Adrenal gland (tissue), 5 donors: ENCODE measurements at regions not wholly inside any gene's neighbourhood (a gene's known extent, or its start where the extent isn't known, plus 50 kb on each side); places are given as distances from the start of the nearest gene placed in this dataset.

Experiments used
- CTCF ChIP-seq, 6 experiments: fragments of 450-650 bp in 4 of 6; fragments of 200-600 bp in 2 of 6; sonication (generic) in 1 of 6; IDR thresholded peaks; 1 replicate in 5 of 6; 2 replicates in 1 of 6; pipeline versions ENCODE4 v1.5.1 to v1.8.0; 2016 to 2021; ENCODE audit warnings: antibody characterized with exemption in 6 of 6, mild to moderate bottlenecking in 2 of 6, moderate library complexity in 1 of 6
- POLR2A ChIP-seq, 2 donors: fragments of 450-650 bp; IDR thresholded peaks; one replicate each; pipeline ENCODE4 v1.6.1; 2017; ENCODE audit warnings: antibody characterized with exemption in 2 of 2, mild to moderate bottlenecking in 2 of 2, moderate library complexity in 1 of 2
- donor health status: DM: no; HTN: no; CAD: no.

GRCh38 chr2:122063716-122064115 lies 308.3 kb downstream of the TSN start:
- TF ChIP-seq POLR2A (IDR thresholded peaks at IDR 0.05) (no peak), CTCF (IDR thresholded peaks at IDR 0.05) (no peak)
